ENCODE measurements at regions not wholly inside any gene's neighbourhood (a gene's known extent, or its start where the extent isn't known, plus 50 kb on each side); places are given as distances from the start of the nearest gene placed in this dataset.

GRCh38 chr2:7777668-7778067, 860.5 kb downstream of the RNF144A start:
- no peak for DNase-seq

- no peak for DNase-seq
Measured at GRCh38 chr2:7780321-7780720, 863.1 kb downstream of the RNF144A start.

- no peak for DNase-seq
Measured at GRCh38 chr2:7785700-7786099, 868.5 kb downstream of the RNF144A start.

- DNase-seq: no peak
Measured at GRCh38 chr2:7788736-7789135, 871.5 kb downstream of the RNF144A start.

GRCh38 chr2:7792031-7792651, 874.9 kb downstream of the RNF144A start:
- DNase-seq: no peak

- DNase-seq: no peak
Measured at GRCh38 chr2:7795778-7796563, 878.8 kb downstream of the RNF144A start.

GRCh38 chr2:7800031-7800430, 881.8 kb upstream of the ID2 start:
- DNase-seq: no peak

- no peak for DNase-seq
Measured at GRCh38 chr2:7801212-7801611, 880.6 kb upstream of the ID2 start.

GRCh38 chr2:7803515-7803914, 878.3 kb upstream of the ID2 start:
- DNase-seq: no peak

- no peak for DNase-seq
Measured at GRCh38 chr2:7809640-7810039, 872.2 kb upstream of the ID2 start.

- no peak for DNase-seq
Measured at GRCh38 chr2:7811073-7811472, 870.8 kb upstream of the ID2 start.

GRCh38 chr2:7812231-7812995, 869.4 kb upstream of the ID2 start:
- DNase-seq: no peak

GRCh38 chr2:7813541-7814292, 868.1 kb upstream of the ID2 start:
- no peak for DNase-seq

- DNase-seq: no peak
Measured at GRCh38 chr2:7815726-7816125, 866.1 kb upstream of the ID2 start.

GRCh38 chr2:7816233-7816632, 865.6 kb upstream of the ID2 start:
- no peak for DNase-seq

GRCh38 chr2:7816944-7817343, 864.9 kb upstream of the ID2 start:
- no peak for DNase-seq

GRCh38 chr2:7819316-7819715, 862.5 kb upstream of the ID2 start:
- DNase-seq: no peak

GRCh38 chr2:7819850-7820249, 862.0 kb upstream of the ID2 start:
- DNase-seq: no peak

GRCh38 chr2:7824211-7824610, 857.6 kb upstream of the ID2 start:
- no peak for DNase-seq

GRCh38 chr2:7825591-7826312, 856.1 kb upstream of the ID2 start:
- DNase-seq: no peak

- DNase-seq: no peak
Measured at GRCh38 chr2:7826656-7827055, 855.2 kb upstream of the ID2 start.

GRCh38 chr2:7829241-7829640, 852.6 kb upstream of the ID2 start:
- no peak for DNase-seq

GRCh38 chr2:7830616-7831015, 851.2 kb upstream of the ID2 start:
- no peak for DNase-seq

Measured in activated CD4-positive, alpha-beta T cell treated with anti-CD3 and anti-CD28 coated beads, Interleukin-2, amount 50 U/mL, for 1 hour (primary cell).